ENCODE measurements at regions not wholly inside any gene's neighbourhood (a gene's known extent, or its start where the extent isn't known, plus 50 kb on each side); places are given as distances from the start of the nearest gene placed in this dataset.
"Not testable (repeated sequence)": the region's sequence is repeated elsewhere in the genome, so short reads cannot be mapped to it uniquely, and the experiment has no call there.

DNA sequence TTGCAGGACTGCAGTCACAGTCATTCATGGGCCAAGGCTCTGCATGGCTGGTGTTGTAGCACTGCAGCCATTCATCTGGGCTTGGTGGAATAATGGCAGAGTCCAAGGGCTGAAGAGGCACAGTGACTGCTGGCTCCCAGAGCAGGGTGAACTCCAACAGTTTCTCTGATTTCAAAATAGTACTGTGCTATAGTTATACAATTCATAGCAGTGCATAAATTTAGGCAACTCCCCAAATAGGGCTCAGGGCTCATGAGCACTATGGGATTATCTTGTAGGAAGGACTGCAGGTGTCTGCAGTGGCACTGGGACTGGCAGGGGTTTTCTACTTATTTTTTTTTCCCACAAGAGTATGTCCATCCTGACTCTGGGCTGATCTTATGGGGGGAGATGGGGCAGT lies 642.5 kb upstream of the SGCD start:
- DNase-seq (ENCODE audit: low read depth in 2 of 2, low spot score in 1 of 2) = no peak

DNA sequence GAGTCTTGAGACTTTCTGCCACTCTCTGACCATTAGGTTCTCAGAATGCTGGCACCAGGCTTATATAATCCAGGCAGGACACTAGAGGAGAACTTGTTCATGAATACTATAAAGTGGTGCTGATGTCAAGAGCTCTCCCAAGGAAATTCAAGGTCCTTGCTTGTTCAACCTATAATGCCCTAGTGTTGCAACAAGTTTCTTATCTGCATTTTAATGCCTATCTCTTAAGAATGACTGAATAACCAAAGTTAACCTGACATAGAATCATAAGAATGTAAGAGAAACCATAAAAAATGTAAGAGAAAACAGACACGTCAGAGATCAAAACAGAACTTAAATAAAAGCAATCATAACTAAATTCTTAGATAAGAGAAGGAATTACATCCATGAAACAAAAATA lies 640.8 kb upstream of the SGCD start:
- no peak for DNase-seq (ENCODE audit: low read depth in 2 of 2, low spot score in 1 of 2)

DNA sequence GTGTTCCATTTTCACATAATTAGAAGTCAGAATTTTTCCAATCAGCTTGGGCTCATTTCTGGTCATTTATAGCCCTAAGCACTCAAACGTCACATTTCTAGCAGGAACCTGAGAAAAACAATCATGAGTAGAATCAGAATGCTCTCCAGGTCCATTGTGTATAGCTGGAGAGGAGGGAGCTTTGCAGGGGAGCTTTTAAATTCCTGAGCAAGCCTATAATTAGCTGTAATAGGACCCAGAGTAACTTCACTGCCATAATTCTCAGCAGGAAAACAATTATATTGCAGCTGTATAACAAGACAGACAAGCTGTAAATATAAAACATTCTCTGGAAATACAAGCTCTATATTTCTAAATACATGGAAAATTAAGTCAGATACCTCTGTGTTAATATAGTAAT lies 637.6 kb upstream of the SGCD start:
- DNase-seq (ENCODE audit: low read depth in 2 of 2, low spot score in 1 of 2) = no peak

DNA sequence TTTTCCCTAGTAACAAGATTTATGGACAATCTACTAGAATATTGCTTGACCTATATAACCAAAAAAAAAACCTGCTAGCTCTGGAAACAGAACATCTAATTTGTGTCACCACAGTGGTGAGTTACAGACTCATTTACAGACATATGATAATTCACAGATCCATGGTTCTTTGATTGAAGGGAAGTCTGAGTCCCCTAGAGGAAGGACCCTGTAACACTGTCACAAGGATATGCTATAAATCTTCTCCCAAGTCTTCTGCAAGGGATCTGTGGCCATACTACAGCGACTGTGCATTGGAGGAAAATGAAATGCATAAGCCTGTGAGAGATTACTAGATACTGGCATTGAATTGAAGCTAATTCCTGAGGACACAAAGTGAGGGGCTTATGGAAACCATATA lies 630.6 kb upstream of the SGCD start:
- DNase-seq (ENCODE audit: low read depth in 2 of 2, low spot score in 1 of 2) = no peak

DNA sequence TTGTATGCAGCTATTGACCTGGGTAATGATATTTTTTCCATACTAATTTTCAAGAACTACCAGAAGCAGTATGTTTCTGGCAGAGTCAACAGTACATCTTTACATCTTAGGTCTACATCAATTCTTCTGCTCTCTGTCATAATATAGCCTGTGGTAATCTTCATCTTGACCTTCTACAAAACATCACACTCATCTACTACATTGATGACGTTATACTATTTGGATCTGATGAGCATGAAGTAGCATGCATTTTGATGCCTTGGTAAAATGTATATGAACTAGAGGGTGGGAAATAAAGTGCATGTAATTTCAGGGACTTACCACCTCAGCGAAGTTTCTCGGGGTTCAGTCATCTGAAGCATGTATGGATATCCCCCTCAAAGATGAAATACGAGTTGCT lies 629.7 kb upstream of the SGCD start:
- DNase-seq (ENCODE audit: low read depth in 2 of 2, low spot score in 1 of 2) = no peak

DNA sequence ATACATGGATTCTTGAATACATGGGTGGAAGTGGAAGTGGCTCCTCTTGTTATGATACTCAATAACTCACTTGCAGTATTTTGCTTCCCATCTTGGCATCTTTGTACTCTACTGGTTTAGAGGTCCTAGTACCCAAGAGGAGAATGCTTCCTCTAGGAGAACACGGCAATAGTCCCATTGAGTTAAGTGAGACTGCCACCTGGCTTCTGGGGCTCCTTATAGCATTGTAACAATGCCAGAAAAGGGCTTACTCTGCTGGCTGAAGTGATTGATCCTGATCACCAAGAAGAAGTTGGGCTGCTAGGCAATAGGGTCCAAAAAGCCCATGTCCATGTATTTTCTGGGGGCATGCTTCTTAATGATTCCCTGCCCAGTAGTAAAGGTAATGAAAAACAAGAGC lies 627.6 kb upstream of the SGCD start:
- DNase-seq (ENCODE audit: low read depth in 2 of 2, low spot score in 1 of 2) = no peak

DNA sequence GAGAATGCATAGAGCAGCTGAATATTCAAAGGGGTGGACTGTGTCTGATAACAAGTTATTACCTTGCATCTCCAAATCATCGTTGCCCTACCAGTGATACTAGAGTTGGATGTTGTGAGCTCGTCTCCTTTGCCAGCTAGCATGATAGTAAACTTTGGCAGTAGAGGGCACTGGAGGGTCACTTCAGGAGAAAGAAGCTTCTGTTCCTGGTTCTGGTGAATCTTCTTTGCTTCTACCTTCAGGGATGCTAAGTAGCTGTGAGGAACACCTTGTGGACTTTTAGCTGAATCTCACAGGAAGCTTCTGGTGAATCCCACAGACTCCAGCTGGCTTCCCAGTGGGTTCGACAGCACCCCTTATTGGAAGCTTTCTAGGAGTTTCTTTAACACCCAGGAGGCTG lies 626.6 kb upstream of the SGCD start:
- DNase-seq (ENCODE audit: low read depth in 2 of 2, low spot score in 1 of 2) = no peak

DNA sequence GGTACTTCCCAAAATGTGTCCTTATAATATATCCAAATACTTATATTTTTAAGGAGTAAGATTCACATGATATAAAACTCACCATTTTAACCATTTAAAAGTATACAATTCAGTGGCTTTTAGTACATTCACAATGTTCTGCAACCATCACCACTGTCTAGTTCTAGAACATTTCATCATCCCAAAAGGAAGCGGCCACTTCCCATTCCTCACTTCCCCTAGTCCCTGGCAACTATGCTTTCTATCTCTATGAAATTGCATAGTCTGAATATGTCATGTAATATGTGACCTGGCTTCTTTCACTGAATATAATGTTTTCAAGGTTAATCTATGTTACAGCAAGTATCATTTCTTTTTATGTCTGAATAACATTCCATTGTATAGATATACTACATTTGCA lies 615.1 kb upstream of the SGCD start:
- DNase-seq (ENCODE audit: low read depth in 2 of 2, low spot score in 1 of 2) = no peak

DNA sequence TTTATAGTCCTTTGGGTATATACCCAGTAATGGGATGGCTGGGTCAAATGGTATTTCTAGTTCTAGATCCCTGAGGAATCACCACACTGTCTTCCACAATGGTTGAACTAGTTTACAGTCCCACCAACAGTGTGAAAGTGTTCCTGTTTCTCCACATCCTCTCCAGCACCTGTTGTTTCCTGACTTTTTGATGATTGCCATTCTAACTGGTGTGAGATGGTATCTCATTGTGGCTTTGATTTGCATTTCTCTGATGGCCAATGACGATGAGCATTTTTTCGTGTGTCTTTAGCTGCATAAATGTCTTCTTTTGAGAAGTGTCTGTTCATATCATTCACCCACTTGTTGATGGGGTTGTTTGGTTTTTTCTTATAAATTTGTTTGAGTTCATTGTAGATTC lies 612.5 kb upstream of the SGCD start:
- DNase-seq (ENCODE audit: low read depth in 2 of 2, low spot score in 1 of 2) = not testable (repeated sequence)

DNA sequence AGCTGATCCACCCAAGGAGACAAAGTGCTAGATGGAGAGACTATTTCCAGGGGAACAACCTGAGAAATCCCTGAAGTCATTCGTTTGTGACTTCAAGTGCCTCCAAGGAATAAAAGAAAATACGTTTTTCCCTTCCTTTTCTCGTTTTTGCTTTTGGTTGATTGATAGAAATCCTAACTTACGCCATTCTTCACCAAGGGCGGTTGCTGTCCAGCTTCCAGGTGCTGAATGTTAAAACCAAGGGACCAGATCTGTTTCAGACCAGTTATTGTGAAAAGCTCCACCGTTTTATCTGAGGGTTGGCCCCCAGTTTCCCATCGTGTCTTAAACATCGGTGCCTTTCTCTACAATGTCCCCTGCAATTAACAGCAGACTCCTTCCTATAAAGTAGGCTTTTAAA lies 600.7 kb upstream of the SGCD start:
- DNase-seq (ENCODE audit: low read depth in 2 of 2, low spot score in 1 of 2) = no peak

DNA sequence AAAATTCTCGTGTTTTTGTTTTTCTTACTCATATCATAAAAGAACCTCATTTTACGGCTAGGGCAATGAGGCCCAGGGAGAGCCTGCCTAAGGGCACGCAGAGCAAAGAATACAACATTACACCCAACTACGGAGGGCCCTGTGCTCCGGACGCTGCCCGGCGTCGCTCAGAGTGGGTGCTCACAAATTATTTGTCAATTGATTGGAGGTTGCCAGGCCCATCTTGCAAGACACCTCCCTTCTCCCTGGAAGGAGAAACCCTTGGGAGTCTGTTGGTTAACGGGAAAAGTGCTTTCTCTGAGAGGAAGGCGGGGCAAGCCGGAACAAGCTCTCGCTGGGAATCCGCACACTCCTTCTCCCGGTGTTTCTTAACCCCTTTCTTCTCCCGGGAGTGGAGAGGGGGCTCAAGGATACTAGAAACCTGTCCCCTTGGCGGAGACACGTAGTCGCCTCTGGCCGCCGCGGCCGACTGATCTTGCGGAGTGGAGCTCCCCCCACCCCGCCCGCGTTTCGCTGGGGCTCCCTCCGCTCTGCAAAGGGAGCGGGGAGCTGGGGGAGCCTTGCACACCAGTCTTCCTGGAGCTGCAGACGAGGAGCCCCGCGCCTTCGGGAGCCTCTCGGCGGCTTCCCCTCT lies 599.3 kb upstream of the SGCD start:
- DNase-seq (ENCODE audit: low read depth in 2 of 2, low spot score in 1 of 2) = no peak

DNA sequence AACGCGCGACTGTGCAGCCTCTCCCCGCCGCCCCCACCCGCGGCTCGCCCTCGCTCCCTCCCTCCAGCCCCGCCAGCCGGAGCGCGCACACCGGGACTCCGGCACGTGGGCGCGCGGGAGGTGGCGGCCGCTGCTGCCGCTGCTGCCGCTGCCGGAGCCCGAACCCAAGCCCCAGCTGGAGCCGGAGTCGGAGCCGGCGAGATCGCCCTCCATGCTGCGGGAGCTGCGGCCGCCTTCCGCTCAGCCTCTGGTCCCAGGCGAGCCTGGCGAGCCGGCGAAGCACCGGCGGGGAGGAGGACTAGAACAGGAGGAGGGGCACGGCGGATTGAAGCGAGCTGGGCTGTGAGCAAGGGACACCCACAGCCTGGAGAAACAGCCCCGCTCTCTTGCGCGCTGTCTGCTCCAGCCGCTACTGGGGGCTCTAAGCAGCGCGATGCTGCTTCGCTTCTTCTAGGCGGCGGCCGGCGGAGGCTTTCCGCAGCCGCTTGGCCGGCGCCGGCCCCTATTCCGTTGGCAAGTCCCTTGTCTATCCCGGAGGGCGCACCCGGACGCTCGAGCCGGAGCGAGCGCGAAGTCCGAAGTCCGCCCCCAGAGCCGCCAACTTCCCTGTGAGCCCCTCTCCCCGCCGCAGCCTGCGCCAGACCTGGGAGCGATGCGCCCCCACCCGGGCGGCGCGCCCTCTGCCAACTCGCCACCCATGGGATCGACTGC lies 598.7 kb upstream of the SGCD start:
- no peak for DNase-seq (ENCODE audit: low read depth in 2 of 2, low spot score in 1 of 2)

DNA sequence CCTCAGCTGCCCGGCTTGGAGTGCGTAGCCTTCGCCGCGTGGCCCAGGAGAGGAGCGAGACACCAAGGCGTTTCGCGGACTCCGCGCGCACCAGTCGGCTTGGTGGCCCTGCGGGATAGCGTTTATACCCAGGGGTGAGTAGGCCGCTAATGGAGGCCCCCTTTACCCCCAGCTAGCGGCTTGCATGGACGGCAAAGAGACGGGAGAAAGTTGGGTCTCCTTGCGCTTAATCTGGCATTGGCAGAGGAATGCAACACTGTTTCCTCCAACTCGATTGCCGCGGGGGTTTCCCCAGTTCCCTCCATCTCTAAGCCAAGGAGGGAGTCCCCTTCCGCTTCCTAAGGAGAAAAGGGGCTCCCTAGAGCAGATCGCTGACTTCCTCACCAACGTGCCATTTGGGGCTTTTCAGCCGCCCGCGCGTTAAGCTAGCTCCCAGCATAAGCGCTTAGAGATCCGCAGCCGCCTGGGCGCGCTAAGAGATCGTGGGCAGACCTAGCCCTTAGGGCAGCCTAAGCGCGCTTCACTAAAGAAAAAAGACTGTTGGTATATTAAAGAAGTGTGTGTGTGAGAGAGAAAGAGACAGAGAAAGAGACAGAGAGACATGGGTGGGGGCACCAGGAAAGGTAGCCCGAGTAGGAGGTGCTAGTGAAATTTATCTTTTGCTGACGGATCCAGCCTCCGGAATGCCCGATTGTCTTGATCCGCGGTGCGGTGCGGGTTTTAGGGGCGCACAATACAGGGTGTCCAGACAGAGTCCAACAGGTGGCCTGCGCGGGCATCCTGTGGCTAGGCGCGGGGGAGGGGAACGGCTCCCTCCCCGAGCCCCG lies 597.9 kb upstream of the SGCD start:
- DNase-seq (ENCODE audit: low read depth in 2 of 2, low spot score in 1 of 2) = no peak

DNA sequence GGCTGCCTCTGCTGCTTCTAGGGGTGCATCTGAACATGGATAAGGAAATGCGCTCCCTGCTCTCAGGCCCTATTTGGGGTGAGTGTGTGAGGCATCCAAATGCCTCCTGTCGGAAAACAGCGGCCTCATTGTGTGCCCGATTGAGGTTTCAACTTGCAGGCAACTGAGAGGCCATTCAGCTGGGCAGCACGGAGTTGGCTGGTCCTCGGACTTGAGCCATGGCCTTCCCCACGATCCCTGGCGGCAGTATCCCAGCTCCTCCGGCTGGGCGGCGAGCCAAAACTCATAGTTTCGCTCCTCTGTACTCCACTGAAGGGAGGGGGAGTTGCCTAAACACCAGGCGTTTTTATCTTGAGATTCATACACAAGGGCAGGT lies 597.3 kb upstream of the SGCD start:
- DNase-seq (ENCODE audit: low read depth in 2 of 2, low spot score in 1 of 2) = no peak

DNA sequence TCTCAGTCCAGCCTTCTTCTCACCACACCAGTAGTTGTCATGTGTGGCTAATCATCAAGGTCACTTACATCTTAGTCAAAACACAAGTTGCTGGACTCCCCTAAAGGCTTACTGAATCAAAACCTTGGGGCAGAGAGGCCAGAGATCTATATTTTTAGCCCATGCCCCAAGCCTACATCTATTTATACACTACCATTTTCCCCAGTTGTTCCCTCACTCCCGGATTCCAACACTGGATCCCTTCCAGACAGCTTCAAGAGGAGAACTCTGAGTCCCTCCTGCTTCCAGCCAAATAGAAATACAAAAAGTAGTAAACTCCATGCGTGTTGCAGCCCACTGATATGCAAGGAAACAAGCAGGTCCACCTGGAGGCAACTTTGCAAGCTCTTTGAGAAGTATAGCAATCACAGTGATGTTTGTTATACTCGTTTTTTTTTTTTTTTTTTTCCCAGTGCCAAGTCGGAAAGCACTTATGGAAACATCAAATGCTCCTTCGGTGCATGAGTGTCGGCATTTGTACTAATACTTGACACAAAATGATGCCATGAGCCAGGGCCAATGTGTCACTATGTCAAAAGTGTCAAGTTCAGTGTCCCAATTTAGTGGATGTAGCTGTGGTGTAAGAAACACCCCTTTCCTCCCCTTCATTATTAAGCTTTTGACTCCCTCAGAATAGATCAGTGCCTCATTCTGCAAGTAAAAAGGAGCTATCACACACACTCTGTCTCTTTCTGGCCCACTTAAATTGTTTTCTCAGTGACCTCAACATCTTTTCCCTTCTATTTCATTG lies 594.2 kb upstream of the SGCD start:
- DNase-seq (ENCODE audit: low read depth in 2 of 2, low spot score in 1 of 2) = no peak

DNA sequence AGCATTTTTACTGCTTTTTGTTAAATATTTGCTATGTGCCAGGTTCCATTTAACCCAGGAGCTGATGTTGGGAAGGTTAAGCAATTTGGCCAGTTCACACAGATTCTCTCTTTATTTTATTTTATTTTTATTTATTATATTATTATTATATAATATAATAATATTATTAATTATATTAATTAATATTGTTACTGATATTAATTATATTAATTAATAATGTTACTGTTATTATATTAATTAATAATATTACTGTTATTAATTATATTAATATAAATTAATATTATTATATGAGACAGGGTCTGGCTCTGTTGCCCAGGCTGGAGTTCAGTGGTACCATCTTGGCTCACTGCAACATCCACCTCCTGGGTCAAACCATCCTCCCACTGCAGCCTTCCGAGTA lies 593.0 kb upstream of the SGCD start:
- DNase-seq (ENCODE audit: low read depth in 2 of 2, low spot score in 1 of 2) = no peak

DNA sequence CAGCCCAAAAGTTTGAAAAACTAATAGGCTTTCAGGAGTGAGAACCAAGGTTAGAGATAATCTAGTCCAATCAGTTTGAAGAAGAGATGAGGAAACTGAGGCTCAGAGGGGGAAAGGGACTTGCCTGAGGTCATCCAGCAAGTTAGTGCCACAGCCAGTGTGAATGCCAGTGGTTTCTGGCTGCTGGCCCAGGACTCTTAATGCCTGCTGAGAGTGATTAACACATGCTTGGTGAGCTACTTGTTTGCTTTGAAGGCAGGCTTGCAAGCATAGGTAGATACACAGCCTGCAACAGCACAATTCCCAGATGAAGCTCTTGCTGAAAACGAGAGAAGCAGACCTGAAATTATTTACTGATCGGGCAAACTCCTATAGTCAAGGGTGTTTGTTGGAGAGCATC lies 591.6 kb upstream of the SGCD start:
- no peak for DNase-seq (ENCODE audit: low read depth in 2 of 2, low spot score in 1 of 2)

DNA sequence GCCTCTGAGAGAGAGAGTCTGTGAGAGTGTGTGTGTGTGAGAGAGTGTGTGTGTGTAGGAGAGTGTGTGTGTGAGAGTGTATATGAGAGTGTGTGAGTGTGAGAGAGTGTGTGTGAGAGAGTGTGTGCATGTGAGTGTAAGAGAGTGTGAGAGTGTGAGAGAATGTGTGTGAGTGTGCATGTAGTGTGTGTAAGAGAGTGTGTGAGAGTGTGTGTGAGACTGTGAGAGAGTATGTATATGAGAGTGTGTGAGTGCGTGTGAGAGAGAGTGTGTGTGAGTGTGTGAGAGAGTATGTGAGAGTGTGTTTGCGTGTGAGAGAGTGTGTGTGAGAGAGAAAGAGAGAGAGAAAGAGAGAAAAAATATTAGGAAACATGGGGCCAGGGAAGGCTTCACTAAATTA lies 588.3 kb upstream of the SGCD start:
- no peak for DNase-seq (ENCODE audit: low read depth in 2 of 2, low spot score in 1 of 2)

DNA sequence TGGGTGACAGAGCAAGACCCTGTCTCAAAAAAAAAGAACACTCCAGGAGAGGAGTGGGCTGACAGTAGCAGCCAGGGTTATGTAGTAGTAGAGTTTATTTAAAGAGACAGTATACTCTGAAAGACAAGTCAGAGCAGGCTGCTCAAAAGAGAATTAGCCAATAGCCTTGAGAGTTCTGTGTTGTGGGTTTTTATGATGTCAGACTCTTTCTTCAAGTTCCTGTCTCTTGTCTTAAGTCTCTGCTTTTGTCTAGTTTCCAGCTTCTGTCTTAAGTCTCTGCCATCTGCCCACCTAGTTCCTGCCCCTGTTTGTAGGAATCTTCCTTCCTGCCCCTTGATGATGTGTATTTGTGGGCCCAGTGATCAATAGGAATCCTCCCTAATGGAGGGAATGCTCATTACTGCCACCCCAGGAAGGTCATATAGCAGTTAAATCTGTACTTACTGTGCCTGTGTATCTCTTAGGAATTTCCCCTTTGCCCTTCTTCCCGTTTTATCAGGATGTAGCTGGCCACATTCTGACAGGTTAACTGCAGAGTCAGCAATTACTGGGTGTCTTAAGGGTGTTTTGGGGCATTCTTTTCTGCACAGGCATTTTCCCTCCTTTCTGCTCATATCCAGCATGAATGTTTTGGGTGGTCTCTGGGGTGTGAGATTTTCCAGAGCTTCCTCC lies 580.5 kb upstream of the SGCD start:
- DNase-seq (ENCODE audit: low read depth in 2 of 2, low spot score in 1 of 2) = no peak

DNA sequence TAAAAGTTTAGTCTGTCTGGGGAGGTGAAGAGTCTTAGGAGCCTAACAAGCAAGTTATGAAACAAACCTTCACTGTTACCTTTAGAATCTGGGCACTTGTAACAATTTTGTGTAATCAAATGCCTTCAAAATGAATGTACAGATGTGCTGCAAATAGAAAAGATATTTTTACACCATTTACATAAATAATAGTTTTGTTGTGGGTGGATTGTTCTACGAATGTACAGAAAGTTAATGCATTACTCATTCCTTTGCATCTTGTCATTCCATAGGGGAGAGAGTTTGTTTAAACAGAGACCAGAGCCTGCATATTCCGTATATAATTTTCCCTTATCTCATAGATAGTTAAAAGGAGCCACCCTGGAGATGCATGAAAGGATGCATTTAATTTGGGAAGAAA lies 576.9 kb upstream of the SGCD start:
- DNase-seq (ENCODE audit: low read depth in 2 of 2, low spot score in 1 of 2) = no peak

DNA sequence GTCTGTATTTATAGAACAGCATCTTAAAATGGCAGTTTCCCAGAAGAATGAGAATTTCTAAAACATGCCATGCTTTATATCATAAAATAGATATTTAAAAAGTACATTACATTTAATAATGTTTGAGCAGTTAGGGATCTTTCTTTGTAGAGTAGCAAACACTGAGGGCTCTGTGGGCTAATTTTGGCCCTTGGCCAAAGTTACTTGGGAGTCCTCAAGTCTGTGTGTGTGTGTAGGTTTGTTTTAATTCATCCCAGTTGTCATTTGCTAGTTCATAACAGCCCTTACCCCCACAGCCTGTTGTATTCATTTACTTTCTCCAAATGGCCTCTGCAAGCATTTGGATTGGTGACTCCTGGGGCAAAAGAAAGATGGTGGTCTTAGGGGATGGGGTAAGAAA lies 576.4 kb upstream of the SGCD start:
- DNase-seq (ENCODE audit: low read depth in 2 of 2, low spot score in 1 of 2) = no peak

All from stimulated activated CD8-positive, alpha-beta memory T cell treated with anti-CD3 and anti-CD28 coated beads, Interleukin-4, amount 100 ng/mL, for 4 hours (primary cell).